Ureter (tissue), 1 donor: ENCODE measurements at regions not wholly inside any gene's neighbourhood (a gene's known extent, or its start where the extent isn't known, plus 50 kb on each side); places are given as distances from the start of the nearest gene placed in this dataset.
"Not testable (repeated sequence)": the region's sequence is repeated elsewhere in the genome, so short reads cannot be mapped to it uniquely, and the experiment has no call there.

Experiments
- DNase-seq: peaks from one replicate; pipeline ENCODE4 v3.0.0-alpha.2; 2020; ENCODE audit warnings: low spot score
- donor health status: DM: yes; HTN: yes; CAD: no.

DNA sequence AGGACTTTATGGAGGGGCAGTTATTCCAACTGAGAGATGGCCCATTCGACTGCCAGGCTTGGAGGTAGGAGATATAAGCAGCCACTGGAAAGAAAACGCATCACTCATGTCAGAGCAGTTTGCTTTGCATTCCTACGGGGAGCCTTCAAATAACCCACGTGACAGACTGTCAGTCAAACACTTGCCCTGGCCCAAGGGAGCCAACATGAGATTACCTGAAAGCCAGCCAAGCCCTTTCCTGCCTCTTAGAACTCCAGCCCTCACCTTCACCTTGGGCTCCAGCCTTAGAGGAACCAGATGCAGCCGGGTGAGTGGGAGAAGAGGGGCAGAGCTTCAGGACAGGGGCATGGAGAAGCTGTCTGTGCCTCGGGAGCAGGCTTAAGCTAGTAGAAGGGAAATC lies 95.3 kb upstream of the CXCL13 start:
- no peak for DNase-seq

DNA sequence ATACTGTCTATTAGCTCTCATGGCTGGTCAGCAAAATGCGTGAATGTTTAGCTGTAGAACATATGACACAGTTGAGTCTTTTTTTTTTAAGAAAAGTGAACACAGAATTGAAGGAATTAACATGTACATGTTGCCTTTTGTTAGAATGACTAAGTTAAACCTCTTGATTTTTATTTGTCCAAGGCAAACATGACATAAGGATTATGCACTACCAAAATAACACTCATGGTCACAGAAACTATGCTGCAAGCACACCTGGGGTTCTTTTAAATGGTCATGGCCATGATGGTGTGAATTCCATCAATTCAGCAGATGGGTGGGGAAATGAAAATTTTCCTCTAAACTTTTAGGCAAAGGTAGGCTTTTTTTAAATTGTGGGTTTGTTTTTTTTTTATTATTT lies 80.1 kb upstream of the CXCL13 start:
- DNase-seq: no peak

DNA sequence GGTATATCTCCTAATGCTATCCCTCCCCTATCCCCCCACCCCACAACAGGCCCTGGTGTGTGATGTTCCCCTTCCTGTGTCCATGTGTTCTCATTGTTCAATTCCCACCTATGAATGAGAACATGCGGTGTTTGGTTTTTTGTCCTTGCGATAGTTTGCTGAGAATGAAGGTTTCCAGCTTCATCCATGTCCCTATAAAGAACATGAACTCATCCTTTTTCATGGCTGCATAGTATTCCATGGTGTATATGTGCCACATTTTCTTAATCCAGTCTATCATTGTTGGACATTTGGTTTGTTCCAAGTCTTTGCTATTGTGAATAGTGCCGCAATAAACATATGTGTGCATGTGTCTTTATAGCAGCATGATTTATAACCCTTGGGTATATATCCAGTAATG lies 77.7 kb upstream of the CXCL13 start:
- not testable (repeated sequence) for DNase-seq

DNA sequence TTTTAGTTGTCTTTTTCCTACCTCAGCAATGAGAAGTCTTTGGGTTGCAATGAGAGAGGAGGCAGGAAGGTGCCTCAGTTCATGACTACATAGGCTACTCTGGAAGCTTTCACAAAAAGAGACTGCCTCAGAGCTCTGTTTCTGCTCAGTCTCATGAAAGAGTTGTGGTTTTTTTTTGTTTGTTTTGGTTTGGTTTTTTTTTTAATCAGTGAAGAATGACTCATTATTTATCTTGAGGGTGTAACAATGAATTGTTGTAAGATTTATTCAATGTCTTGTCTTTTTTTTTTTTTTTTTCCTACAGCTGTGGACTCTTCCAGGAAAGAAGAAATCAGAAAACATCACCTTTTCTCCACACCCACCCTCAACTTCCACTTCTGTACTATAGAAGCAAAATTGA lies 67.5 kb upstream of the CXCL13 start:
- no peak for DNase-seq

DNA sequence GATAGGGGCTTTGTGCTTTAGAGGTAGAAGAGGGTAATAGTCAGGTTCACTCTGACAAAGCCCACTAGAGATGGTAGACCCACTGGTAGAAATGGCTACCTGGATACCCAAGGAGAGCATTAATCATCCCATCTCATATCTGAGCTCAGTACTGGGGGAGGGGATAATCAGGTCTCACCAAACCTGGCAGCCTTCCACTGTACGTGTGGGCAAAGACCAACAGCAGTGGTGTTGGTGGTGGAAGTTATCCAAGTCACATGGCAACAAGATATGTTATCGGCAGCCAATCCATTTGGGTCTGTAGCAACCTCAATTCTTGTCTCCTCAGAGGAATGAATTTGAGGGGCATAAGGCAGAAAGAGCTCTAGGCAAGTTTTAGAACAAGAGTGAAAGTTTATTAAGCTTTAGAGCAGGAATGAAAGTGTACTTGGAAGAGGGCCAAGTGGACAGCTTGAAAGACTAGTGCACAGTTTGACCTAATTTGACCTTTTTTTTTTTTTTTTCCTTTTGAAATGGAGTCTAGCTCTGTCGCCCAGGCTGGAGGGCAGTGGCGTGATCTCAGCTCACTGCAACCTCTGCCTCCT lies 67.0 kb upstream of the CXCL13 start:
- no peak for DNase-seq
